Neural cell (in vitro differentiated cells): ENCODE measurements at regions not wholly inside any gene's neighbourhood (a gene's known extent, or its start where the extent isn't known, plus 50 kb on each side); places are given as distances from the start of the nearest gene placed in this dataset.

ENCODE experiments used
- H2AFZ ChIP-seq: fragments of 200-600, 300-800 bp; sonication (generic), shearing (Covaris generic); 2 replicates; pipeline ENCODE4 v1.6.0; 2014; ENCODE audit warnings: low read depth, mild to moderate bottlenecking, antibody characterized with exemption, low read length, moderate library complexity
- H3F3A ChIP-seq: fragments of 200-600 bp; shearing (Covaris generic); 2 replicates; pipeline ENCODE4 v1.6.1; 2016; ENCODE audit warnings: mild to moderate bottlenecking, moderate library complexity, mixed read lengths, antibody characterized with exemption, low read length; ENCODE audit not compliant: insufficient read depth, poor library complexity, severe bottlenecking
- H3K27ac ChIP-seq: fragments of 200-600, 300-800 bp; sonication (generic), shearing (Covaris generic); 2 replicates; pipeline ENCODE4 v1.5.1; 2014; ENCODE audit warnings: mild to moderate bottlenecking, low read length, moderate library complexity
- H3K27me3 ChIP-seq: fragments of 300-800, 200-600 bp; sonication (generic), shearing (Covaris generic); 2 replicates; pipeline ENCODE4 v1.6.0; 2014; ENCODE audit warnings: mild to moderate bottlenecking, low read depth, low read length, moderate library complexity; ENCODE audit not compliant: insufficient read depth
- H3K36me3 ChIP-seq: fragments of 300-800, 200-600 bp; sonication (generic), shearing (Covaris generic); 2 replicates; pipeline ENCODE4 v1.5.1; 2014; ENCODE audit warnings: mild to moderate bottlenecking, antibody characterized with exemption, low read length, moderate library complexity; ENCODE audit not compliant: insufficient read depth
- H3K4me2 ChIP-seq: fragments of 300-800, 200-600 bp; sonication (generic), shearing (Covaris generic); 2 replicates; pipeline ENCODE4 v1.6.0; 2014; ENCODE audit warnings: mild to moderate bottlenecking, low read length
- H3K4me3 ChIP-seq: fragments of 300-800, 200-600 bp; sonication (generic), shearing (Covaris generic); 2 replicates; pipeline ENCODE4 v1.5.1; 2014; ENCODE audit warnings: mild to moderate bottlenecking, low read length, moderate library complexity
- H3K79me2 ChIP-seq: fragments of 200-600 bp; shearing (Covaris generic); replicated peaks from 2 replicates; pipeline ENCODE4 v1.6.0; 2014; ENCODE audit warnings: mild to moderate bottlenecking, low read length, moderate library complexity; ENCODE audit not compliant: insufficient read depth
- H3K9ac ChIP-seq: fragments of 300-800, 200-600 bp; sonication (generic), shearing (Covaris generic); 2 replicates; pipeline ENCODE4 v1.6.1; 2016; ENCODE audit warnings: mild to moderate bottlenecking, low read length, mixed read lengths
- H3K9me2 ChIP-seq: fragments of 200-600 bp; shearing (Covaris generic); 2 replicates; pipeline ENCODE4 v1.6.1; 2016; ENCODE audit warnings: mild to moderate bottlenecking, low read length, mixed read lengths; ENCODE audit not compliant: insufficient read depth
- H3K9me3 ChIP-seq: fragments of 200-600, 300-800 bp; sonication (generic), shearing (Covaris generic); 2 replicates; pipeline ENCODE4 v1.6.1; 2016; ENCODE audit warnings: mild to moderate bottlenecking, mixed run types, low read length, moderate library complexity, mixed read lengths
- H4K20me1 ChIP-seq: fragments of 200-600 bp; shearing (Covaris generic); 2 replicates; pipeline ENCODE4 v1.6.1; 2016; ENCODE audit warnings: mild to moderate bottlenecking, mixed run types; ENCODE audit not compliant: insufficient read depth
- CTCF ChIP-seq: fragments of 450-650 bp; IDR thresholded peaks from 2 replicates; pipeline ENCODE4 v1.5.1; 2014; ENCODE audit warnings: antibody characterized with exemption, mild to moderate bottlenecking, moderate library complexity; ENCODE audit not compliant: poor library complexity, severe bottlenecking
- EP300 ChIP-seq: fragments of 450-650 bp; conservative IDR thresholded peaks from 2 replicates; pipeline ENCODE4 v1.6.1; 2014; ENCODE audit warnings: antibody characterized with exemption, mild to moderate bottlenecking, moderate library complexity; ENCODE audit not compliant: poor library complexity, severe bottlenecking
- EZH2 ChIP-seq: fragments of 200-600, 300-800 bp; shearing (Covaris generic), sonication (generic); IDR thresholded peaks from 2 replicates; pipeline ENCODE4 v1.6.1; 2014; ENCODE audit warnings: antibody characterized with exemption, low read length, borderline replicate concordance, mild to moderate bottlenecking; ENCODE audit not compliant: insufficient read depth, poor library complexity, severe bottlenecking
- MXI1 ChIP-seq: fragments of 450-650 bp; conservative IDR thresholded peaks from 2 replicates; pipeline ENCODE4 v1.6.1; 2014; ENCODE audit warnings: antibody characterized with exemption, mild to moderate bottlenecking; ENCODE audit not compliant: poor library complexity, severe bottlenecking
- POLR2AphosphoS5 ChIP-seq: IDR thresholded peaks from 2 replicates; pipeline ENCODE4 v1.6.1; 2012
- RAD21 ChIP-seq: fragments of 450-650 bp; conservative IDR thresholded peaks from 2 replicates; pipeline ENCODE4 v1.6.1; 2014; ENCODE audit warnings: antibody characterized with exemption, mild to moderate bottlenecking, moderate library complexity
- REST ChIP-seq: IDR thresholded peaks from 2 replicates; pipeline ENCODE4 v1.6.1; 2012; ENCODE audit warnings: borderline replicate concordance
- SMC3 ChIP-seq: fragments of 450-650 bp; conservative IDR thresholded peaks from 2 replicates; pipeline ENCODE4 v1.6.1; 2014; ENCODE audit warnings: antibody characterized with exemption, mild to moderate bottlenecking, moderate library complexity; ENCODE audit not compliant: poor library complexity
- TAF1 ChIP-seq: IDR thresholded peaks from 2 replicates; pipeline ENCODE4 v1.6.1; 2012; ENCODE audit warnings: low read depth

DNA sequence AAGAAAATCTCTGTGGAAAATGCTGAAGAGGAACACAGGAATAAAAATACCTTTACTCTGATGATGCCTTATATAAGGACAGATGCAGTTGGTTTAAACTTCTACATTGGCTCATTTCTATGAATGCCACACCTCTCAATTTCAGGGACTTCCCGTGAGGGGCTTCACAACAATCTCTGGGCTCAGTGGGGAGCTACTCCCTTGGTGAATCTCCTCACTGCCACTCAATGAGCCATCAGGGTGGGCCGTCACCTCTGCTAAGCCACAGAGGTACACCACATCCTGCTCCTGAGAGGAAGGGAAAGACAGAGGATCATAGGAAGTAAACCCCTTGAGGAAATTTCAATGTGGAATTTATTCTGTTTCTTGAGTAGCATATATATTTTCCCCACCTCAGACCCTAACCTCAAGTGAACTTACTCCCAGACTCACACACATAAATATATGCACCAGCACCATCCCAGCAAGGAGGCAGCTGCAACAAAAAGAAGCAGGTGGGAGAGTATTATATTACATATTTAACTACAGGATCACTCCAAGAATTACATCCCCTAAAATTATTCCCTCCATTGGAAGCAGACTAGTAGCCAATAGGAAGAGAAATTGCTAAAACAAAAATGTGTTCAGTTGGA lies 63.3 kb upstream of the PRSS1 start:
- Histone ChIP-seq H3K4me2 (no peak overlapping the region), H3K27ac (no peak overlapping the region)
- TF ChIP-seq EP300 (no peak), REST (no peak), RAD21 (no peak), TAF1 (no peak), EZH2 (no peak), SMC3 (no peak), CTCF (no peak), MXI1 (no peak)

DNA sequence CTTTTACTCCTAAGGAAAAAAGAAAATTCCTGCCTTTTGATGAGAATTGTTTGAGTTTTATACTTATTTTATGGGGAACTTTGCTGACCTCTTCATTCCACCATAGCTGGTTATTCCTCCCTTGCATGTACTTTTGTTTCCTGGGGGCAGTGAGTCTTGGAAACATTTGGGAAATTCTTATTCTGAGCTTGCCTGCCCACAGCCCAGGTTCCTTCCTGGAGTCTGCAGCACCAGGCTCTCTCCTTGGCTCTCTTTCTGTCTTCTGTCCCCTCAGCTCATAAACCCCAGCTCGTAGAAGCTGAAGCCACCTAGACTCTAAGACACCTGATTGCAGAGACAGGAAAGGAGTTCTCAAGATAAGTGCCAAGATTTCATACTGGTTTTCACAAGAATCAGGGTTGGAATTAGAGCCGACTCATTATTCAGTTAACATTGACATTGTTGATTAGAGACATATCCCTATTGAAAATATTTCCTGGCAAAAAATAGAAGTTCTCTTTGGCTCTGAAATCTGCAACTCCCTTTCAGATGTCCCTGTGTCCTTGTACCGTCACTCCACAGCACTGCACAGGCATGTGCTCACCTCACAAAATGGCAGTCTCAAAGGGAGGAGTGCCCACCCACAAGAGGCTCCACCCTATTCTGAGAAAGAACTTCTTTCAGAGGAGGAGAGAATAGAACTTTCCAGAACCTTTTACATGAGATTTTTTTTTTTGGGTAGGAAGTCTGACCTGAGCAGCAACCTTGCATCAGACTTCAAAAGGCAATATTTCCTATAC lies 67.8 kb upstream of the PRSS1 start:
- no peaks in the 10 kb centered on the region for H3K9me2 ChIP-seq
- H3K4me3 ChIP-seq, result no peak overlapping the region
- no peaks in the 10 kb centered on the region for H3K79me2 ChIP-seq
- H3K9me3 ChIP-seq, result no peaks in the 10 kb centered on the region
- H3K9ac ChIP-seq, result no peak overlapping the region
- no peak overlapping the region for H3K4me2 ChIP-seq
- H2AFZ ChIP-seq, result no peak overlapping the region
- H3F3A ChIP-seq, result no peaks in the 10 kb centered on the region
- no peaks in the 10 kb centered on the region for H3K27me3 ChIP-seq
- no peaks in the 10 kb centered on the region for H3K36me3 ChIP-seq
- TF ChIP-seq EZH2 (no peak), CTCF (no peak), SMC3 (no peak), EP300 (no peak), REST (no peak), RAD21 (no peak), TAF1 (no peak), MXI1 (no peak), POLR2AphosphoS5 (no peak)
- H4K20me1 ChIP-seq, result no peaks in the 10 kb centered on the region
- H3K27ac ChIP-seq, result no peak overlapping the region

More for the DNA sequence above, 63.3 kb upstream of the PRSS1 start:
- H3K9ac ChIP-seq, result no peak overlapping the region
- H2AFZ ChIP-seq, result no peak overlapping the region
- no peak overlapping the region for H3K4me3 ChIP-seq
- no peaks in the 10 kb centered on the region for H3K27me3 ChIP-seq
- H3K36me3 ChIP-seq, result no peaks in the 10 kb centered on the region
- no peaks in the 10 kb centered on the region for H3K9me3 ChIP-seq
- H3K79me2 ChIP-seq, result no peaks in the 10 kb centered on the region
- H3K9me2 ChIP-seq, result no peaks in the 10 kb centered on the region
- no peaks in the 10 kb centered on the region for H4K20me1 ChIP-seq
- H3F3A ChIP-seq, result no peaks in the 10 kb centered on the region
